ENCODE measurements at regions not wholly inside any gene's neighbourhood (a gene's known extent, or its start where the extent isn't known, plus 50 kb on each side); places are given as distances from the start of the nearest gene placed in this dataset.

GRCh38 chr2:238595750-238596570 is 169.2 kb downstream of the ASB1 start:
- no peak for TF ChIP-seq PPARA (CRISPR knock-in tag; IDR thresholded peaks at IDR 0.05; ENCODE audit: borderline replicate concordance)
- no peak for TF ChIP-seq ZFP3 (CRISPR knock-in tag; IDR thresholded peaks at IDR 0.05)
- no peak for TF ChIP-seq GLIS3 (CRISPR knock-in tag; IDR thresholded peaks at IDR 0.05)
- no peak for TF ChIP-seq BACH2 (CRISPR knock-in tag; IDR thresholded peaks at IDR 0.05; ENCODE audit: borderline replicate concordance)
- no peak for TF ChIP-seq TOX (CRISPR knock-in tag; IDR thresholded peaks at IDR 0.05; ENCODE audit: borderline replicate concordance)
- no peak for TF ChIP-seq CREB5 (CRISPR knock-in tag; IDR thresholded peaks at IDR 0.05; ENCODE audit: low read depth)
- no peak for TF ChIP-seq POU6F1 (CRISPR knock-in tag; IDR thresholded peaks at IDR 0.05; ENCODE audit: borderline replicate concordance, low read depth)
- TF ChIP-seq, protein P1, sequence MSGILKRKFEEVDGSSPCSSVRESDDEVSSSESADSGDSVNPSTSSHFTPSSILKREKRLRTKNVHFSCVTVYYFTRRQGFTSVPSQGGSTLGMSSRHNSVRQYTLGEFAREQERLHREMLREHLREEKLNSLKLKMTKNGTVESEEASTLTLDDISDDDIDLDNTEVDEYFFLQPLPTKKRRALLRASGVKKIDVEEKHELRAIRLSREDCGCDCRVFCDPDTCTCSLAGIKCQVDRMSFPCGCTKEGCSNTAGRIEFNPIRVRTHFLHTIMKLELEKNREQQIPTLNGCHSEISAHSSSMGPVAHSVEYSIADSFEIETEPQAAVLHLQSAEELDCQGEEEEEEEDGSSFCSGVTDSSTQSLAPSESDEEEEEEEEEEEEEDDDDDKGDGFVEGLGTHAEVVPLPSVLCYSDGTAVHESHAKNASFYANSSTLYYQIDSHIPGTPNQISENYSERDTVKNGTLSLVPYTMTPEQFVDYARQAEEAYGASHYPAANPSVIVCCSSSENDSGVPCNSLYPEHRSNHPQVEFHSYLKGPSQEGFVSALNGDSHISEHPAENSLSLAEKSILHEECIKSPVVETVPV (CRISPR knock-in tag; IDR thresholded peaks at IDR 0.05), result no peak
- TF ChIP-seq ZNF565 (CRISPR knock-in tag; conservative IDR thresholded peaks at IDR 0.05; ENCODE audit: low read depth), result no peak
- TF ChIP-seq, protein P2, sequence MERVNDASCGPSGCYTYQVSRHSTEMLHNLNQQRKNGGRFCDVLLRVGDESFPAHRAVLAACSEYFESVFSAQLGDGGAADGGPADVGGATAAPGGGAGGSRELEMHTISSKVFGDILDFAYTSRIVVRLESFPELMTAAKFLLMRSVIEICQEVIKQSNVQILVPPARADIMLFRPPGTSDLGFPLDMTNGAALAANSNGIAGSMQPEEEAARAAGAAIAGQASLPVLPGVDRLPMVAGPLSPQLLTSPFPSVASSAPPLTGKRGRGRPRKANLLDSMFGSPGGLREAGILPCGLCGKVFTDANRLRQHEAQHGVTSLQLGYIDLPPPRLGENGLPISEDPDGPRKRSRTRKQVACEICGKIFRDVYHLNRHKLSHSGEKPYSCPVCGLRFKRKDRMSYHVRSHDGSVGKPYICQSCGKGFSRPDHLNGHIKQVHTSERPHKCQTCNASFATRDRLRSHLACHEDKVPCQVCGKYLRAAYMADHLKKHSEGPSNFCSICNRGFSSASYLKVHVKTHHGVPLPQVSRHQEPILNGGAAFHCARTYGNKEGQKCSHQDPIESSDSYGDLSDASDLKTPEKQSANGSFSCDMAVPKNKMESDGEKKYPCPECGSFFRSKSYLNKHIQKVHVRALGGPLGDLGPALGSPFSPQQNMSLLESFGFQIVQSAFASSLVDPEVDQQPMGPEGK (CRISPR knock-in tag; IDR thresholded peaks at IDR 0.05; ENCODE audit: borderline replicate concordance), result no peak
- no peak for TF ChIP-seq TCF4 (CRISPR knock-in tag; IDR thresholded peaks at IDR 0.05; ENCODE audit: borderline replicate concordance)
- no peak for TF ChIP-seq SNAI2 (CRISPR knock-in tag; IDR thresholded peaks at IDR 0.05)
- TF ChIP-seq ZNF8 (CRISPR knock-in tag; IDR thresholded peaks at IDR 0.05), result no peak
- no peak for TF ChIP-seq ZFP30 (CRISPR knock-in tag; IDR thresholded peaks at IDR 0.05)
- TF ChIP-seq, protein P3, sequence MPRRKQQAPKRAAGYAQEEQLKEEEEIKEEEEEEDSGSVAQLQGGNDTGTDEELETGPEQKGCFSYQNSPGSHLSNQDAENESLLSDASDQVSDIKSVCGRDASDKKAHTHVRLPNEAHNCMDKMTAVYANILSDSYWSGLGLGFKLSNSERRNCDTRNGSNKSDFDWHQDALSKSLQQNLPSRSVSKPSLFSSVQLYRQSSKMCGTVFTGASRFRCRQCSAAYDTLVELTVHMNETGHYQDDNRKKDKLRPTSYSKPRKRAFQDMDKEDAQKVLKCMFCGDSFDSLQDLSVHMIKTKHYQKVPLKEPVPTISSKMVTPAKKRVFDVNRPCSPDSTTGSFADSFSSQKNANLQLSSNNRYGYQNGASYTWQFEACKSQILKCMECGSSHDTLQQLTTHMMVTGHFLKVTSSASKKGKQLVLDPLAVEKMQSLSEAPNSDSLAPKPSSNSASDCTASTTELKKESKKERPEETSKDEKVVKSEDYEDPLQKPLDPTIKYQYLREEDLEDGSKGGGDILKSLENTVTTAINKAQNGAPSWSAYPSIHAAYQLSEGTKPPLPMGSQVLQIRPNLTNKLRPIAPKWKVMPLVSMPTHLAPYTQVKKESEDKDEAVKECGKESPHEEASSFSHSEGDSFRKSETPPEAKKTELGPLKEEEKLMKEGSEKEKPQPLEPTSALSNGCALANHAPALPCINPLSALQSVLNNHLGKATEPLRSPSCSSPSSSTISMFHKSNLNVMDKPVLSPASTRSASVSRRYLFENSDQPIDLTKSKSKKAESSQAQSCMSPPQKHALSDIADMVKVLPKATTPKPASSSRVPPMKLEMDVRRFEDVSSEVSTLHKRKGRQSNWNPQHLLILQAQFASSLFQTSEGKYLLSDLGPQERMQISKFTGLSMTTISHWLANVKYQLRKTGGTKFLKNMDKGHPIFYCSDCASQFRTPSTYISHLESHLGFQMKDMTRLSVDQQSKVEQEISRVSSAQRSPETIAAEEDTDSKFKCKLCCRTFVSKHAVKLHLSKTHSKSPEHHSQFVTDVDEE (CRISPR knock-in tag; IDR thresholded peaks at IDR 0.05), result no peak
- no peak for TF ChIP-seq ISL1 (CRISPR knock-in tag; IDR thresholded peaks at IDR 0.05)
- no peak for TF ChIP-seq ZC3H10 (CRISPR knock-in tag; IDR thresholded peaks at IDR 0.05)
- TF ChIP-seq ESRRG (CRISPR knock-in tag; IDR thresholded peaks at IDR 0.05), result no peak
- no peak for TF ChIP-seq OSR1 (CRISPR knock-in tag; IDR thresholded peaks at IDR 0.05)
- no peak for ATAC-seq

DNA sequence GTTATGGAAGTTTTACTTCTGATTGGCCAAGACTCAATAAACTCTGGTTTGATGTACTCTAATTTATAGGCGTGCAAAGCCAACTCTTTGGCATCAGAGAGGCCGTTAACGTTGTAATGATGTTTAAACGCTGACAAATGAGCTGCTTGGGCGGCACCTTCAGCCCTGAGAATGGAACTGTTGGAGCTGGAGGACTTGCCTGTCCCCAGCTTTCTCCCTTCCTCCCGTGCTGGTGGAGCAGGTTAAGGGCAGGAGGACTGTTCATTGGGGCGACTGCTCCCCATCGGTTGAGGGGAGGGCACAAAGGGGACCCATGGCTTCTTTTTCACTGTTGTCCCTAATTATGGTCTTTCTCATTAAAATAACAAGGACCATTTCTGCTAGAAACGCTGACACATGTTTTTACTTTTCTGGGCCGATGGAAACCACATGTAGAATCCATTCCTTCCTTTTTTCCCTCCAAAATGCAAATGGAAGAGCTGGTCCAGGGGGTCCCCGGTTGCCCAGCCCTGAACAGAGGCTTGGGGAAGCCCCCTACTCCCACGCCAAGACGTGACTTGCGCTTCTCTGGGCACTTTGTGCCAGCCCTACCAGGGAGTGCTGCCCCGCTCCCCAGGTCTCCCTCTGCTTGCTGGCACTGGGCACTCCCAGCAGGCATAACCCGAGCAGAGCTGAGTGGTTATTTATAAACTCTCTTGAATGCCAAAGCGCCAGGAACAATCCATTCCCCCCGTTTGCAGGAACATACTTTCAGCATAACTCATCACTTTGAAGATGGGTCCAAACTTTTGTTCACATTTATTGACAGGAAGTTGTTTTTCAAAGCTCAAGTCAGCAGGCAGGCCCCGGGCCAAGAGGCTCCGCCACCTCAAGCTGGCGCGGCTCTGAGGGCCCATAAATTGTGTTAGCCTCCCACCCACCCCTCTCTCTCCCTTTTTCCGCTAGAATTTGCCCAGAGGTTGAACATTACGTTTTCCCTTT is 170.1 kb downstream of the ASB1 start:
- peak; percentile 98 for ATAC-seq
- TF ChIP-seq ZFP30 (CRISPR knock-in tag; IDR thresholded peaks at IDR 0.05), result no peak
- peak; percentile 80 for TF ChIP-seq ISL1 (CRISPR knock-in tag; IDR thresholded peaks at IDR 0.05)
- TF ChIP-seq, protein P1 (CRISPR knock-in tag; IDR thresholded peaks at IDR 0.05), result no peak
- TF ChIP-seq ZNF565 (CRISPR knock-in tag; conservative IDR thresholded peaks at IDR 0.05; ENCODE audit: low read depth), result no peak
- TF ChIP-seq, protein P2 (CRISPR knock-in tag; IDR thresholded peaks at IDR 0.05; ENCODE audit: borderline replicate concordance), result no peak
- TF ChIP-seq GLIS3 (CRISPR knock-in tag; IDR thresholded peaks at IDR 0.05), result no peak
- no peak for TF ChIP-seq CREB5 (CRISPR knock-in tag; IDR thresholded peaks at IDR 0.05; ENCODE audit: low read depth)
- no peak for TF ChIP-seq ZNF70 (CRISPR knock-in tag; IDR thresholded peaks at IDR 0.05)
- TF ChIP-seq OSR1 (CRISPR knock-in tag; IDR thresholded peaks at IDR 0.05), result no peak
- TF ChIP-seq ZFP3 (CRISPR knock-in tag; IDR thresholded peaks at IDR 0.05), result no peak
- peak; percentile 65; the same call in 1 of the 2 replicates for TF ChIP-seq ZC3H10 (CRISPR knock-in tag; IDR thresholded peaks at IDR 0.05)
- peak; percentile 37; the same call in 1 of the 2 replicates for TF ChIP-seq TOX (CRISPR knock-in tag; IDR thresholded peaks at IDR 0.05; ENCODE audit: borderline replicate concordance)
- TF ChIP-seq CSDC2 (CRISPR knock-in tag; IDR thresholded peaks at IDR 0.05), result no peak
- no peak for TF ChIP-seq ZNF8 (CRISPR knock-in tag; IDR thresholded peaks at IDR 0.05)
